HEK293 (cell line): ENCODE measurements at regions not wholly inside any gene's neighbourhood (a gene's known extent, or its start where the extent isn't known, plus 50 kb on each side); places are given as distances from the start of the nearest gene placed in this dataset.

Source experiments
- CTCF ChIP-seq: fragments of 450-650 bp; formaldehyde crosslinking; IDR thresholded peaks from 2 replicates; pipeline ENCODE4 v1.5.1; 2016; ENCODE audit warnings: missing biosample characterization, missing genetic modification characterization
- PRDM6 ChIP-seq: fragments of 450-650 bp; formaldehyde crosslinking; IDR thresholded peaks from 2 replicates; pipeline ENCODE4 v1.5.1; 2017; ENCODE audit warnings: missing biosample characterization, missing genetic modification characterization
- ZBTB11 ChIP-seq: fragments of 450-650 bp; formaldehyde crosslinking; conservative IDR thresholded peaks from 2 replicates; pipeline ENCODE4 v1.5.1; 2016; ENCODE audit warnings: low read depth, missing biosample characterization, missing genetic modification characterization
- ZNF266 ChIP-seq: fragments of 450-650 bp; formaldehyde crosslinking; IDR thresholded peaks from 2 replicates; pipeline ENCODE4 v1.5.1; 2016; ENCODE audit warnings: missing biosample characterization, missing genetic modification characterization, low read depth

GRCh38 chr10:121113385-121113696 is 262.2 kb downstream of the WDR11 start:
- no peak for TF ChIP-seq PRDM6 (tag by site-specific recombination)
- no peak for TF ChIP-seq ZNF266 (tag by site-specific recombination)
- TF ChIP-seq CTCF, result no peak
- no peak for TF ChIP-seq ZBTB11 (tag by site-specific recombination)
